ENCODE measurements at regions not wholly inside any gene's neighbourhood (a gene's known extent, or its start where the extent isn't known, plus 50 kb on each side); places are given as distances from the start of the nearest gene placed in this dataset.
"Not testable (repeated sequence)": the region's sequence is repeated elsewhere in the genome, so short reads cannot be mapped to it uniquely, and the experiment has no call there.

DNA sequence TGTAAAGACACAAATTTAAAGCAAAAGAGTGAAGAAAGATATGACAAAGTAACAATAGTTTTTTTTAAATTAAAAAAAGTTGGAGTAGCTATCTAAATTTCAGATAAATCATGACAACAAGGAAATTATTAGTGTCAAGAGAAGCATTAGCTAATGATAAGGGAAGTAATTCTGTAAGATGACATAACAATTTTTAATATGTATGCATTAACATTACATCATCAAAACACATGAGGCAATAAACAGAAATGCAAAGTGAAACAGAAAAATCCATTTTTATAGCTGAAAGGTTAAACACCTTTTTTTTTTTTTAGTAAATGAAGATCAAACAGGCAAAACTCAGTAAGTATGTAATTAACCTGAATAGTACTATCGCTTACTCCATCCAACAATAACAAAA is 804.9 kb upstream of the PRR20A start:
- no peak for DNase-seq

DNA sequence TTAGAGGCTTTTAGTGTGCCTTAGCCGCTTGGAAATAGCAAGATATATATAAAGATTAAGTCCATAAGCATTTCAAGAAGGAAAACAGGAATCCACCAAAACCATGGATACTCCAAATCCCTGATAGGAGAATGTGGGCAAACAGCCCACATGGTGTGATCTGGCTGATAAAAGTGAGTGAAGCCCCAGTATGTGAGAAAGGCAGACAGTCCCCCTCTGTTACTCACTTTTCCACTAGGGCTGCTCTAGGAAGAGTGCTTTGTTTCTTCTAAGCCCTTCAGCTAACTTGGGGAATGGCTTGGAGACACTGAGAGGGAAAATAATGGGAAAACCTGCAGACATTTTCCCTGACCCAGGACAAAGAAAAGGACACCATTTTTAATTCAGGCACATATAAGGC is 802.3 kb upstream of the PRR20A start:
- no peak for DNase-seq

DNA sequence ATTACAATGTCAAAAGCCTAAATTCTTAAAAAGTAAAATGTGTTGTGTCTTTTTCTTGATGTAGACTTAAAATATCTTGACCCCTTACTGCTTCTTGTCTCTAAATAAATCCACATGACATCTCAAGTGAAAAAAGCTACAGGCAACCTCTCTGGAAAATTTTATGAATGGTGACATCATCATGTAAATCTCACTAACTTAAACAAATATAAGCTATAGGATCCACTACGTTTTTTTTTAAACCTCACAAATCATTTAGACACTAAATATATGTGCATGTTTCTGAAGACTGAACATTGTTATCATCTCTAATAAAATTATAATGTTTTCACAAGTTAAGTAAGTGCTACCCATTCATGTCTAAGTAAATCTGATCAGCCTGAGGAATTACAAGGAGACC is 793.7 kb upstream of the PRR20A start:
- no peak for DNase-seq

DNA sequence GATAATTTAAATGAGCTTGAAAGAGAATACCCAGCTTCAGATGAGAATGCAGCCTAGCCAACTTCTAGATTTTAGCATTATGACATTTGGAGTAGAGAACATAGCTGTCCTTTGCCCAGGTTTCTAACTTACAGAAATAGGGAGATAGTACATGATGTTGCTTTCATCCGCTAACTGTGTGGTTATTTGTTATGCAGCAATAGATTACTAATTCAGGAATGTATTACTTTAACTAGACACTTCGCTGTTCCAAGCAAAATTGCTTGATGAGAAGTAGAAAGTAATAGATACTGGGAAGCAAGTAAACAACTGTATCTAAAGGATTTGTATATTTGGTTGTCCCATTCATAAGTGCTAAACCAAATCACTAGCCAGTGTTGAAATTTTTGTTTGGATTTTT is 790.9 kb upstream of the PRR20A start:
- no peak for DNase-seq

DNA sequence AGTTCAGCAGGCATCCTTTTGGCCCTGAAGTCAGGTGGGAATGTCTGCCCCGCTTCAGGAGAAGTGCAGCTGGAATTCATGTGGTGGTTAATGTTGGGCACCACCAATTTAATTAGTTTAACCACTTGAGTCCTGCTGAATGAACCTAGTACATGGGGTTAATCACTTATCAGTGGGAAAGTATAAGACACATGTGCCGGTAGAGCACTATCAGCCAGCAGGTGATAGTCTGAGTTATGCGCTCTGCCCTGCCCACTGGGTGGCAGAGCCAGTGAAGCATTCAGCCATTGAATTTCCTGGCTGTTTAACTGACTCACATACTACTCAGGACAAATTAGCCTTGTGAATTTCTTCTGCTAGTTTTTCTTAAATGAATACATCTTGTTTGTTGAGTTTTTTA is 789.7 kb upstream of the PRR20A start:
- no peak for DNase-seq

DNA sequence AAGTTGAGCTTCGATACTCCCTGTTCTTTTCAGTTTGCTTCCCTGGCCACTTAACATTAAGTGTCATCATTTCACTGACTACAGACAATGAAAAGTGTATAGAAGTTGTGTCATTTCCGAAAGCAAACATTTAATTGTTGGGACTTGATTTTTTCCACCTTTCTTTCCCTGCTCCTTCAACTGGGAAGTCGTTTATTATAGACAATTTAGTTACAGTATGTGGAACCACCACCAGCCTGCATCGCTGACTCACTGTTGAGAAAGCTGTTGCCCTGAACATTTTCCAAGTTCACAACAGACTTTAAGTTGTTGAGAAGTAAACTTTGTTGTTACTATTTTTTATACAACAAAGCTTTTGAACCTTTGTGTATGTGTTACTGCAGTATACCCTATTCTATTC is 788.4 kb upstream of the PRR20A start:
- DNase-seq, result no peak

DNA sequence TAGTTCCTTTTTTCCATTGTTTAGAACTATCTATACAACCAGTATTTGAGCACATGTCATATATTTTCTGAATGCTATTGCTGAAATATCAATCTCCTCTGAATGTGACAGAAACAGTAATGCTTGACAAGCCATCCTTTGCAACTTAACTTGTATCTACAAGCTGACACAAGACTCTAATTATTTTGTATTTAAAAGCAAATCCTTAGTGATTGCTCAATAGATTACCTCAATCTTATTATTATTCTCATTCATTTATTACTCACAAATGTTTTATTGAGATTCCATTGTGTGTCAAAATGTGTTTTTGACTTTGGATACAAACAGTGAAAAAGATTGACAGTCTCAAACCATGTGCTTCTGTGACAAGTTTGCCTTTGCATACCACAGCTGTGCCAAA is 787.8 kb upstream of the PRR20A start:
- no peak for DNase-seq

DNA sequence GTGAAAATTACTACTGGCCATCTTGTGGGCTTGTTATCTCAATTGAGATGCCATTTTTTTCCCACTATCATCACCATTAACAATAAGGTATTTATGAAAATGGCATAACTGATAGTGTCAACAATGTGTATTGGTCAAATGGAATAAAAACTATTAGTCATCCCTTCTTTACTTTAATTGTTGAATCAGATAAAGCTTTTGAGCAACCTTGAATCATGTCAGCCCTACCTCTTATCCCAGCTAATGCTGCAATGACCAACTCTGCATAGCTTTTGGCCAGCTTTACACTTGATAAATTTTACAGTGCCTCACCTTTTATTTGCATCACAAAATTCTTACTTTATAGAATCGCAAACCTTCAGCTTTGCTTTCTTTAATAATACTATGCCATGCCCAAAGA is 784.0 kb upstream of the PRR20A start:
- no peak for DNase-seq

DNA sequence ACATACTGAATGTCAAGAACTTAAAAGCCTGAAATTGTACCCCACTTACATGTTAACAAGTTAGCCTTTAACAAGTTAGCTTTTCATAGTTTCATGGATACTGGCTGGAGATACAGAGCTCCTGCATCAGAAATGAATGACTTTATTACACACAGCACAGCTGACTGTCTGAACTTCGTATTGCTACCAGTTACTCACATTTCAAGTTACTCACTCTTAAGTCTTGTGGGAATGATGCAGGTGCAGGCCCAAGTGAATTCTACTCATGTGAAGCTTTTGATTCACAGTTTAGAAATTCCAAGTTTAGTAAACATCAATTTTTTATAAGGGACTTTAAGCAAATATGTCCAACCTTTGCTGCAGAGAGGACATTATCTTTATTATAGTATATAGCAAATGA is 762.2 kb upstream of the PRR20A start:
- DNase-seq, result no peak

DNA sequence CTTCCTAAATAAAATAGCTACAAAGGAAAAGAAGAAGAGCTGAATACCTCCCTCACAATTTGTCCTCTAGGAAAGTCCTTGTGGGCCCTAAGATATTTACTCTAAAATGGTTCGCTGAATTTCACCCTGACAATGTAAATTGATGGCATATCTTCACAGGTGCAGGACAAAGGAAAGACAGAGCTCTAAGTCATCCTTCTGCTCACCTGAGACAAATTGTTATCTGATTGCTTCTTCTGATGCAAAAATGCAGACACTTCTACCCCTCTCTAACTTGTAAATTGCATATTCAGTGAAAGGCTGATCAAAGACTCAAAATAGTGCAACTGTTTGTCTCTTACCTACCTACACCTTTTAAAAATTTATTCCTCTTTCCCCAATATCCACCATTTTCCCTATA is 747.2 kb upstream of the PRR20A start:
- no peak for DNase-seq

DNA sequence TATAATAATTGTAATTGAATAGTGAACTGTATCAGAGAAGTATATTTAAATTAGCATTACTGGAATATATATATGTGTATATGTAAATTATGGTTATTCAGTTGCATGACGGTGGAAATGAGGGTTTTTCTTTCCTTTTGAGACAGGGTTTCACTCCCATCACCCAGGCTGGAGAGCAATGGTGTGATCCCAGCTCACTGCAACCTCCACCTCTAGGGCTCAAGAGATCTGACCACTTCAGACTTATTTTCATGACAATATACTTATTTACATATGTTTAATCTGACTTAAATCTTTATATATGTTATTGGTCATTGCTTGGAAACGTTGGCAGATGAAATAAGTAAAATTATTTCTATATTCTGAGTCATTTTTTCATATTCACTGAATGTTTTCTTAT is 744.4 kb upstream of the PRR20A start:
- DNase-seq, result no peak

DNA sequence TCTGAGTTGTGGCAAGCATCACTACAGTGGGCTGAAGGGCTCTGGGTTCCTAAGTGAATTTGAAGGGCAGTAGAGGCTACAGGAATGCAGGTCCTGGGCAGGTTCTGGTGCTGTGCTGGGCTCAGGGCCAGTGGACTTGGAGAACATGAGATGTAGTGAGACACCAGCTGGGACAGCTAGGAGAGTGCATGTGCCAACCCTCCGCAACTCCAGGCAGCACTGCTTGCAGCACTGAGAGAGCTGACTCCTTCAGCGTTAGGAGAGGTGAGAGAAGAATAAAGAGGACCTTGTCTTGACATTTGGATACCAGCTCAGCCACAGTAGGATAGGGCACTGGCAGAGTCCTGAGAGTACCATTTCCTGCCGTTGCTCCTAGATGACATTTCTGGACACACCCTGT is 739.9 kb upstream of the PRR20A start:
- DNase-seq, result no peak

DNA sequence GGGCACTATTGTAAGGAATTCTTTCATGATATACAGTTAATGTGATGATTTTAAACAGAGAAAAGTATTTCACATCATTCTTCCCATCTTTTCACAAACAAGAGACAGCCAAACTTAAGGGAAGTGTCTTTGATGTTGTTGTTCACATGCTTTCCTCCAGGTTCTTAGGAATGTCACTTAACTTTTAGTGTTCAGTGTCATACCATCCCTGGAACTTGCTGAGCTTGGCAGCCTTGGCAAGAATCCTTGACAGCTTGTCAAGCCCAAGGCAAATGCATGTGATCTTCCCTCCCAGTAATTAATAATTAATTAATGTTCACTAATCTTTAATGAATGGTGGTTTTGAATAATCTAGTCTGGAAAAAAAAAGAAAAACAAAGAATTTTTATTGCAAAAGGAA is 727.9 kb upstream of the PRR20A start:
- no peak for DNase-seq

DNA sequence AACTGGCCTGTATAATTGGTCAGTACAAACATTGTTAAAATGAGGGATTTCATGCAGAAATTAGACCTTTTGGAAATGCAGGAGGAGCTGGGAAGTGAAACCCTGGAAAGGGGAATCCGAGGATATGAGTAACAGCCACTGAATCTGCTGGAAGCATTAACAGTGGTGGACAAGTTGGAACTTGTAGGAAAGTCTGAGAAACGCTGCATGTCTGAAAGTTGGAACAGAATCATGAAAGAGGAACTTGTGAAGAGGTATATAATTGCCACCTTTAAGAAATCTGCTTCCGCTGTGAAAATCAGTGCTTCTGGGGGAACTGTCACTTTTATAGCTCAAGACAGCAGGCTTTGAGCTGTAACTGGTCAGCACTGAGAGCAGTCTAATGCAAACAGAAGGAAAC is 716.5 kb upstream of the PRR20A start:
- no peak for DNase-seq

DNA sequence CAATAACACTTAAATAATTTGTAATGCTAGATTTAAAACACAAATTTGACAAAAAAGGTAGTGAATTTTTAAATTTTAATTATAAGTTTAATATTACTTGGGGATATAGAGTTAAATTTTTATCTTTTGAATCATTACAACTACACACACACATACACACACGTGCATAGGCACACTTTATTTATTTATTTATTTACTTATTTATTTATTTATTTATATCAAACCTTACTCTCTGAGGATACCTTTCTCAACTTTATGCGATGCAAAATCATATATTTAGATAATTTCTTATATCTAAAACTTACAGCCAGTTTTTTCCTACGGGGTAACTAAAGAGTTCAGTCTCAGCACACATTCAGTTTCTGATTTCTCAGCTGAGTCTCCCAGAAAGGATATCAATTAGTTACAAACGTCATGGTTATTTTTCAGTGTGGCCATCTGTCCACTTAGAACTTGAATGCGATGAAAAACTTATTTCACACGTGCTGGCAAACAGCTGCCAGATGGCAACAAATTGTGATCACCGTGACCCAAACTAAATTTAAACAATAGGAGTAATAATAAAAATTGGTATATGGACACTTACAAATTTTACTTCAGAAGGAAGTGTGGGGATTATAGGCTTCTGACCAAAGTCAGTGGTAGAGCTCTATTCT is 683.1 kb upstream of the PRR20A start:
- DNase-seq, result no peak

DNA sequence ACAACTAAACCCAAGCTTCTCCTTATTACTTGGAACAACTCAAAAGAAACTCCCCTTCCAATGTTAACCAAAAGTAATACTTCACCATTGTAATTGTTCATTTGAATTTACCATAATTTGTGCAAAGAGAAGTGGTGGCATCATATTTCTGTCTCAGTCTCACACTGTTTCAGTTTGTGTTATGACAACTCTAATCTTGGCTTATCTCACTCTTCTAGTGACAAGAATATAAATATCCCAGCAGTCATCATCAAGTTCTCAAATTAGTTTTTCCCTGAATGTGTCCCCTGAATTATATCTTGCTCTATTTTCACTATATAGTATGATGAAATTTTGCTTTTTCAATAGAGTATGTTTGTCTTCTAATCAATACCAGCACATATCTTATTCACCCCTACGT is 681.4 kb upstream of the PRR20A start:
- no peak for DNase-seq

DNA sequence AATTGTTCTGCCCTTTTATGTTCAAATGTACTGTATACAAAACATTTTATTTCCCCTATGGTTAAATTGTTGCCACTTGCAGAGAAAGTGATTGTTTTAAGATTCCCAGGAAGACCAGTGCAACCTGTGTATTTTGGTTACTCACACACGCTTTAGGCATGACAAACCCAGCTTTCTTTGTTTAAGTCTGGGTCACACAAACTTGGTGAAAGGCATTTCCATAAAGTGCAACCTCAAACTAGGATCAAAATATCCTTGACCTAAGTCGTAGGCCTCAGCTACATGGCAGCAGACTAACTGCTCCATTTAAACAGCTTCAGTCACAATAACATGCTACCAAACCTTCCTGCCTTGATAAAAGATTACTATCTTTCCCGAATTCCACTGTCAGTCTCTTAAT is 639.0 kb upstream of the PRR20A start:
- no peak for DNase-seq

DNA sequence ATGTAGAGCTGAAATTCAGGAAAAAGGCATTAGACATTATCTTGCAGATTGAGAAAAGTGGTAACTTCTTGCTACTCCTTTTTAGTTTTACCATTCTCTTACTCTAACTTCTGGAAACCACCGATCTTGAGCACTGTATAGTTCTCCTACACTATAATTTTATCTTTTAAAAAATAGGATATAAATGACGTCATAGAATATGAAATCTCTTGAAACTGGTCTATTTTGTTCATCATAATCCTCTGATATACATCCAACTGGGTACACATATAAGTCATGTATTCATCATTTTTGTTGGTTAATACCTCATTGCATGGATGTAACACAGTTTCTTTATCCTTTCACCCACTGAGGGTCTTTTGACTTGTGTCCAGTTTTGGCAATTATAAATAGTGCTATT is 629.9 kb upstream of the PRR20A start:
- no peak for DNase-seq

DNA sequence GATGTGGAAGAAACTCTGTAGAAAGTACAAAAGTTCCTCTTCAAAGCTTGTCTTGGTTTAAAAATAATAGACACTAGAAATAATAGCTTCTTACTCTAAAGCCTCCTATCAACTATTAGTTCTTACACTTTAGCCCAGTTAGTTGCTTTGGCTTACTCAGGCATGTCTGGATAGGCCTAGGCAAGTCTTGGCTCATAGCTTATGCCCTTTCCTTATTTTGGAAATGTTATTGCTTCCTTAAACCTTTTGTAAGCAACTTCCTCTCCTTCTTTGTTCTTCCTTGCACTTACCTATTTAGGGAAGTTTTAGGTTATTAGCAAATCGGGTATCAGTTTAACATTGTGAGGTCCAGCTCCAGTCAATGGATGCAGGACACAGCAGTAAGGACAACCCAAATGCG is 628.4 kb upstream of the PRR20A start:
- not testable (repeated sequence) for DNase-seq

DNA sequence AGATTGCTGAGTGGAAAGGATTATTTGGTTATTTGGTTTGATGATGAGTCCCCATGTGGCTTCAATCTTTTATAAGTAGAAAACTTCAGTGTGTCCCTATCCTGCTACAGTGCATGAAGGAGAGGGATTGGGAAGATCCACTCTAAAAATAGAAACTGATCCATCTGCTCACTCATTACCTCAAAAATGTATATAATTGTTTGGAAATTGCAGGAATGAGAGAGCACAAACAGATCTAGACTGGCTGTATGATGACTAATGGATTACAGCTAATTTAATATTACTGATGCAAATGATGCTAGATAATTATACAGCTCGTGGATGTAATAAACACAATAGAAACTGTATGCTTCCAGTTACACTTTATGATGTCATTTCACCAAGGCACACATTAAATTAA is 625.3 kb upstream of the PRR20A start:
- no peak for DNase-seq

DNA sequence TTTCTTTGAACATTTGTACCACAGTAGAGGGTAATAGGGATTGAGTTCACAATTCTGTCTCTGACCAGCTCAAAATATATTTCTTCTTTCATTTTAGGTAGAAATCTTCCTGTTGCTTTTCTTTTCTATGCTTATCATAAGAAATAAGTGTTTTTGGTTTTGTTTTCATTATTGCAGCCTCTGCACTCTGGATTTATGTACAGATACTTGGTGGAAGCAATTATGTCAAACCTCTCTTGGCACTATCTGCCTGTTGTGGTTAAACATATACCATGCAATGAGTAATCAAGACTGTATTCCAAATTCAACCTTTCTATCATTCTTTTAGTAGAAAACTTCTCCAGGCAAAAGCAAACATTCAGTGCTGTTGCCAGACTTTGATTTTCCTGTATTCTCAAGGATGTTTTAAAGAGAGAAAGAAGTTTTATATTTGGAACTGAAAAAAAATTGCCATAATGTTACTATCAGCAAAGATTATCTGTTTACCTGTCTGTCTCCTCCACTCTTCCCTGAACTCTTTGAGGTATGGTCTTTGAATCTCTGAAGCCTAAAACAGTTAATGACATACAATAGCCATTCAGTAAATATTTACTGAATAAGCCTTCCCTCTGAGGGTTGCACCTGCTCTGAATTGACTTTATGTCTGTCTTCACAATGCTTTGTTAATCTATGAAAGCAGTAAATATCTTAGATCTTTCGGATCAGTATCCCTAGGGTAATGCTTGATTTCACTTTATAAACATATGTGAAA is 612.5 kb upstream of the PRR20A start:
- DNase-seq, result no peak

DNA sequence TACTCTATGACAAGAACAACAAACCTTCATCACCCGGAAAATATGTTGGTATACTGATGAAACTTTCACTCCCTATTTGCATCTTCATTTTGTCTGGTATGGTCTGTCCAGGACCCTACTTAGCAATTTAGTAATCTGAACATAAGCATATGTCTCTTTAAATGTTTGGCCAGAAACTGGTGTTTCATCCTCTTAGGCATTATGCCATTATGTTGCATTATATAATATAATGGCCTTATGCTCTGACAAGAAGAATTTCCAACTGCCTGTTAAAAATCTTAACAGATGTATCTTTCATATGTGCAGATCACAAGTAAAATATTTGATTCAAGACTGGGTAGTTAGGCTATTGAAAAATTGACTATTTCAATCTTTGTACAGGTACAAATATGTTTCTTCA is 610.6 kb upstream of the PRR20A start:
- no peak for DNase-seq

DNA sequence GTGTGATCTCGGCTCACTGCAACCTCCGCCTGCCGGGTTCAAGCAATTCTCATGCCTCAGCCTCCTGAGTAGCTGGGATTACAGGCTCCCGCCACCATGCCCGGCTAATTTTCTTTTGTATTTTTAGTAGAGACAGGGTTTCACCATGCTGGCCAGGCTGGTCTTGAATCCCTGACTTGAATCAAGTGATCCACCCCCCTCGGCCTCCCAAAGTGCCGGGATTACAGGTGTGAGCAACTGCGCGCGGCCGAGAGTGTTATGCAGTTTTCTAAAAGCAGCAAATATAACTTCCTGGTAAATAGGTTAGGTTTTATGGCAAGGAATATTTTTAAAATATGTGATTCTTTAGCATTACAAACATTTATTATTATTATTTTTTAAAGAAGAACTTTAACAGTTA is 592.8 kb upstream of the PRR20A start:
- DNase-seq, result not testable (repeated sequence)

DNA sequence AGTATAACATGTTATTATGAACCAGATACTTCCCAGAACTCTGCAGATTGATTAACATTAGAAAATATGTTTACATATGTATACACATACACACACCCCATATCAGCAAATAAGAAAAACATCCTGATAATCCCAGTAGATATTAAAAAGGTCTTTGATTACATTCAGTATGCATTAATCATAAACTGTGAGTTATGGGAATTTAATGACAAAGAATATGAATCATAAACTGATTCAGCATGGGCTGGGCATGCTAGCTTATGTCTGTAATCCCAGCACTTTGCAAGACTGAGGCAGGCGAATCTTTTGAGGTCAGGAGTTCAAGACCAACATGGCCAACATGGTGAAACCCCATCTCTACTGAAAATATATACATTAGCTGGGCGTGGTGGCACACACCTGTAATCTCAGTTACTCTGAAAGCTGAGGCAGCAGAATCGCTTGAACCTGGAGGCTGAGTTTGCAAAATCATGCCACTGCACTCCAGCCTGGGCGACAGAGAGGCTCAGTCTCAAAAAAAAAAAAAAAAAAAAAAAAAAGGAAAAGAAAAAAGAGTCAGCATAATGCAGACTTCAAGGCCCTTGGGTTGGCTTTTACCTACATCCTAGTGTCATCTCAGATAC is 581.9 kb upstream of the PRR20A start:
- DNase-seq, result no peak

DNA sequence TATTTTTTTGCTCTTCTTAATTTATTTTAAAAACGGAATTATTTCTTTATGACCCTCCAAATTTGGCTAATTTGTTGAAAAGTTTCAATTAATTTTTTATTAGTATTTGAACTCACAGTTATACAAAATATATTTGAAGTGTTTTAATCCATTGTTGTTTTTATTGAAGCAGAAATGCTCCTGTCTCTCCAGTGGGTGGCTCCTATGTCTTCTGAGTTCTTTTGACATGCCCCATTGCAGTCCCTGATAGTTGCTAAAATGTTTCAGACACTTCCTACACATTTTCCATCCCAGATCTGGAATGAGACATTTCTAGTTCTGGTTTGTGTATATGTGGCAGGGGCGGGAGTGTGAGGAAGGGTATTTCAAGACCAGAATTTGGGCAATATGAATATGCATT is 579.4 kb upstream of the PRR20A start:
- DNase-seq, result no peak

All from activated gamma-delta T cell (primary cell).